ENCODE measurements at regions not wholly inside any gene's neighbourhood (a gene's known extent, or its start where the extent isn't known, plus 50 kb on each side); places are given as distances from the start of the nearest gene placed in this dataset.

DNA sequence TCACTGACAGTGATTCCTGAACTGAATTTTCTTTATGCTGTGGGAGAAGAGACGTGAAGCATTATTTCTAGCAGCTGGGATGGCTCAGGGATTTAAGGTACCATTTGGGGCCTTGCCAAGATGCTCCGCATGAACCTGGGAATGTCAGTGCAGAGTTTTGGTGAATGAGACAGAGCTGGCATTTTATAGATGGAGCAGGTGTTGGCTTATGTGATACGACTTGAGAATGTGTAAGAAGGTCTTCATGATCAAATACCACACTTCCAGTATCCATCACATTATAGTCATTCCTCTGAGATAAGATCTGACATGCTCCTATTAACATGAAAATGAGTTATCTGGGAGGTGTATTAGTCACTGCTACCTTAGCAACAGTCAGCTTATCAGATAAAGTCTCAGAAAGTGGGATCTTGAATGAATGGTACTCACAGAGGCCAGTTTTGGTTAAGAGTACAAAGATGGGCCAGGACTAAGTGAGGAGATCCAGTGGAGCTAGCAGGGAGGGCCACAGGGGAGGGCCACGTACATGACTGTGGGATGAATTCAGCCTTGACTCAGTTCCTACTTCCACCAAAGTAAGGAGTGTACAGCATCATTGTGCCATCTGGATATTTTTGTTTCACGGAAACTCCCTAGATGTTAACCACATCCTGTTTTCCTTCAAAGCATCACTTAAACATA, 116.7 kb downstream of the SPCS3 start:
- TF ChIP-seq, protein P1, sequence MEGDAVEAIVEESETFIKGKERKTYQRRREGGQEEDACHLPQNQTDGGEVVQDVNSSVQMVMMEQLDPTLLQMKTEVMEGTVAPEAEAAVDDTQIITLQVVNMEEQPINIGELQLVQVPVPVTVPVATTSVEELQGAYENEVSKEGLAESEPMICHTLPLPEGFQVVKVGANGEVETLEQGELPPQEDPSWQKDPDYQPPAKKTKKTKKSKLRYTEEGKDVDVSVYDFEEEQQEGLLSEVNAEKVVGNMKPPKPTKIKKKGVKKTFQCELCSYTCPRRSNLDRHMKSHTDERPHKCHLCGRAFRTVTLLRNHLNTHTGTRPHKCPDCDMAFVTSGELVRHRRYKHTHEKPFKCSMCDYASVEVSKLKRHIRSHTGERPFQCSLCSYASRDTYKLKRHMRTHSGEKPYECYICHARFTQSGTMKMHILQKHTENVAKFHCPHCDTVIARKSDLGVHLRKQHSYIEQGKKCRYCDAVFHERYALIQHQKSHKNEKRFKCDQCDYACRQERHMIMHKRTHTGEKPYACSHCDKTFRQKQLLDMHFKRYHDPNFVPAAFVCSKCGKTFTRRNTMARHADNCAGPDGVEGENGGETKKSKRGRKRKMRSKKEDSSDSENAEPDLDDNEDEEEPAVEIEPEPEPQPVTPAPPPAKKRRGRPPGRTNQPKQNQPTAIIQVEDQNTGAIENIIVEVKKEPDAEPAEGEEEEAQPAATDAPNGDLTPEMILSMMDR (IDR thresholded peaks at IDR 0.05): no peak
- no peak for DNase-seq
- no peaks in the 10 kb centered on the region for H3K4me1 Mint-ChIP-seq
- no peaks in the 10 kb centered on the region for H3K36me3 Mint-ChIP-seq (ENCODE audit: low read depth)
- no peaks in the 10 kb centered on the region for H3K9me3 Mint-ChIP-seq
- H3K4me3 Mint-ChIP-seq: no peak overlapping the region
- H3K27ac Mint-ChIP-seq: no peak overlapping the region
- H3K27me3 Mint-ChIP-seq (ENCODE audit: low read depth, poor library complexity): peaks cover 3% of the 10 kb centered on the region

DNA sequence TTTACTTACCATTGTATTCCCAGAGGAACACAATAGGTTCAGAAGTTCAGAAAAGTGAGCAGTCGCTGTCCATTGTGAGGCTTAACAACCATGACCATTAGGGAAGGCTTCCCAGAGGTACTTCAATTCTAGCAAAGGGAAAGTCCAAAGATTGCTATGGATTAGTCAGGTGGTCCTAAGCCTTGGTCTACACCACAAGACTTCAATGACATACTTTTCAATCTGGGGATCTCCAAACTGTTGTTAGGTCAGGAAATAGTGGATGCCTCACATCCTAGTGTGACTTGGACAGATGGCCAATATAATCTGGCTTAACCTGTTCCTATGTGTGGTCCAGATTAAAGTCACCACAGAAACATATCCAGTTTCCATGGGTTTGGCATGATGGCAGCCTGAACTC, 118.0 kb downstream of the SPCS3 start:
- DNase-seq: no peak
- no peaks in the 10 kb centered on the region for H3K36me3 Mint-ChIP-seq (ENCODE audit: low read depth)
- H3K4me1 Mint-ChIP-seq: no peaks in the 10 kb centered on the region
- H3K4me3 Mint-ChIP-seq: no peak overlapping the region
- TF ChIP-seq, protein P1 (IDR thresholded peaks at IDR 0.05): no peak
- H3K27me3 Mint-ChIP-seq (ENCODE audit: low read depth, poor library complexity): peaks cover 3% of the 10 kb centered on the region
- H3K27ac Mint-ChIP-seq: no peak overlapping the region
- H3K9me3 Mint-ChIP-seq: no peaks in the 10 kb centered on the region

DNA sequence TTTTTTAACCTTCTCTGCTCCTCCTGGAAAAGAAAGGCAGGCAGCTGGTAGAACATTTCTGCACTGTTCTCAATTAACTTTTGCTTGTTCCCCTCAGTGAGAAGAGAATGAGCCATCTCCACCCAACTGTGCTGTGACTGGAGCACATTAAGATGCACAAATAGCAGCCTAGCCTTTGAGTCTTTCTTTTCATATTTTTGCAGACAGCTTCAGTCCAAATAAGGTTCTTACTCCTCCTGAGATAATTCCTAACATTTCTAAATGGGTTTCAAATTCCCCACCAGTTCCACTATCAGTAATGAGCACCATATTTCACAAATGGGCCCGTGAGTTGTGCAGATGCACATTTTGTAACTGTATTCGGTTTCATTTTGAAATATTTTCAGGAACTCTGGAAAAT, 118.6 kb downstream of the SPCS3 start:
- Mint-ChIP-seq H3K4me1 (no peaks in the 10 kb centered on the region), H3K36me3 (ENCODE audit: low read depth) (no peaks in the 10 kb centered on the region), H3K9me3 (no peaks in the 10 kb centered on the region), H3K27ac (no peak overlapping the region), H3K4me3 (no peak overlapping the region), H3K27me3 (ENCODE audit: low read depth, poor library complexity) (peaks cover 3% of the 10 kb centered on the region)
- TF ChIP-seq, protein P1 (IDR thresholded peaks at IDR 0.05): no peak
- no peak for DNase-seq

DNA sequence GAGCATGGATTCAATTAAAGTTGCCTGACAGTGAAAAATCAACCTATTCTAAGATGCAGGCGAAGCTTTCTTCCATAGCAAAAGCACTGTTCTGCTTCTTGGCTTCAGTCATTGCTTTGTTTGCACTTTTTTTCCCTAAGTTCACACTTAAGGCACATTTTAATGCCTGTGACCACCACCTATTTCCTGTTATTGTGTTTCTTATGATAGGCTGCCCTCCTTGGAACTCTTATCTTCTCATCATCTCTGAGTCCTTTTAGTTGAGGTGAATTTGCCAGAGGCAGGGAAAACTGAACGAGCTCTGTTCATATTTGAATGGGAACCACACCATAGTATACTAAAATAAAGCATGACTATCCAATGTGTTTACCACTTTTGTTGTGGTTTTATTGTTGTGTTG, 119.8 kb downstream of the SPCS3 start:
- Mint-ChIP-seq H3K36me3 (ENCODE audit: low read depth) (no peaks in the 10 kb centered on the region), H3K27ac (no peak overlapping the region), H3K4me1 (no peaks in the 10 kb centered on the region), H3K9me3 (no peaks in the 10 kb centered on the region), H3K4me3 (no peak overlapping the region), H3K27me3 (ENCODE audit: low read depth, poor library complexity) (peaks cover 3% of the 10 kb centered on the region)
- TF ChIP-seq, protein P1 (IDR thresholded peaks at IDR 0.05): no peak
- DNase-seq: no peak

DNA sequence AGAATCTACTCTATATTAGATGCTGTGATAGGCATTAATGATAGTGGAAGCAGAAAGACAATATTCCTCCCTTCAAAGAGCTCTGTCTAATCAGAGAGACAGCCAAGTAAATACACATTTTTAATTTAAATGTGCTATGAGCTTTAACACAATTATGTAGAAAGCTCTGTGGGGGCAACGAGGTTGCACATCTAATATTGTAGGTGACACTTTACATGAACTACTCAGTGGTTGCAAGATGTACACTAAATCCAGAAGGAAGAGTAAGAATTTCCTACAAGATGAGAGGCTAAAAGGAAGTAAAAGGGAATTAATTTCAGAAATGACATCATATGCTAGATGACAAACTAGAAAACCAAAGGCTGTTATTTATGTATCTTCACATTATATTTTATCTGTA, 120.9 kb downstream of the SPCS3 start:
- Mint-ChIP-seq H3K27ac (no peak overlapping the region), H3K4me3 (no peak overlapping the region)

DNA sequence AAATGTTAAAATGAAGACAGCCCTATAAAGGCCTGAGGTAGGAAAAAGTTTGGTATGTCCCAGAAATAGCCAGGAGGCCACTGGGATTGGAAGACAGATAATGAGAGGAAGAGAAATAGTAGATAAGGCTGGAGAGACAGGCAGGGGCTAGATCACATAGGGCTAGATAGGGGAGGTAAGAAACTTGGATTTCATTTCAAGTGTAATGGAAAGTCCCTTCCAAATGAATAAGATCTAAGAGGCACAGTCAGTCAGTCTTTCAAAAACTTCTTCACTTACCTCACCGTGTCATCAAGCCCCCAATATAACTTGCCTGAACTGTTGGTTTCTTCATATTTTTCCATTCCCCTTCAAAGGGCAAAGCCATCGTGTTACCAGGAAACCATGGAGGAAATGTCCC, 121.8 kb downstream of the SPCS3 start:
- H3K4me1 Mint-ChIP-seq: no peaks in the 10 kb centered on the region
- DNase-seq: no peak
- TF ChIP-seq, protein P1 (IDR thresholded peaks at IDR 0.05): no peak
- no peak overlapping the region for H3K27ac Mint-ChIP-seq
- no peaks in the 10 kb centered on the region for H3K36me3 Mint-ChIP-seq (ENCODE audit: low read depth)
- no peaks in the 10 kb centered on the region for H3K27me3 Mint-ChIP-seq (ENCODE audit: low read depth, poor library complexity)
- H3K9me3 Mint-ChIP-seq: no peaks in the 10 kb centered on the region
- H3K4me3 Mint-ChIP-seq: no peak overlapping the region

More for the DNA sequence above, 120.9 kb downstream of the SPCS3 start:
- Mint-ChIP-seq H3K9me3 (no peaks in the 10 kb centered on the region), H3K27me3 (ENCODE audit: low read depth, poor library complexity) (no peaks in the 10 kb centered on the region), H3K4me1 (no peaks in the 10 kb centered on the region), H3K36me3 (ENCODE audit: low read depth) (no peaks in the 10 kb centered on the region)
- TF ChIP-seq, protein P1 (IDR thresholded peaks at IDR 0.05): no peak
- DNase-seq: no peak

Measured in nephron progenitor cell (in vitro differentiated cells).